ENCODE measurements at regions not wholly inside any gene's neighbourhood (a gene's known extent, or its start where the extent isn't known, plus 50 kb on each side); places are given as distances from the start of the nearest gene placed in this dataset.

- no peak for TF ChIP-seq CTCF (conservative IDR thresholded peaks at IDR 0.05)
- no peak overlapping the region for H3K27ac ChIP-seq
Observed at GRCh38 chr12:73342733-73343132, 1070.6 kb downstream of the TRHDE start.

GRCh38 chr12:73352826-73353225, 1080.7 kb downstream of the TRHDE start:
- H3K27ac ChIP-seq, result no peak overlapping the region
- no peak for TF ChIP-seq CTCF (conservative IDR thresholded peaks at IDR 0.05)

- no peak overlapping the region for H3K27ac ChIP-seq
- TF ChIP-seq CTCF (conservative IDR thresholded peaks at IDR 0.05), result no peak
Observed at GRCh38 chr12:73361156-73361863, 1089.1 kb downstream of the TRHDE start.

- no peak overlapping the region for H3K27ac ChIP-seq
- no peak for TF ChIP-seq CTCF (conservative IDR thresholded peaks at IDR 0.05)
Observed at GRCh38 chr12:73361864-73362230, 1089.7 kb downstream of the TRHDE start.

- TF ChIP-seq CTCF (conservative IDR thresholded peaks at IDR 0.05), result no peak
- H3K27ac ChIP-seq, result no peak overlapping the region
Observed at GRCh38 chr12:73362666-73363065, 1090.5 kb downstream of the TRHDE start.

- TF ChIP-seq CTCF (conservative IDR thresholded peaks at IDR 0.05), result no peak
- no peak overlapping the region for H3K27ac ChIP-seq
Observed at GRCh38 chr12:73372856-73373255, 1100.7 kb downstream of the TRHDE start.

- H3K27ac ChIP-seq, result no peak overlapping the region
- TF ChIP-seq CTCF (conservative IDR thresholded peaks at IDR 0.05), result no peak
Observed at GRCh38 chr12:73374360-73374759, 1102.2 kb downstream of the TRHDE start.
